HG02588 (cell line): ENCODE measurements at regions not wholly inside any gene's neighbourhood (a gene's known extent, or its start where the extent isn't known, plus 50 kb on each side); places are given as distances from the start of the nearest gene placed in this dataset.
"Not testable (repeated sequence)": the region's sequence is repeated elsewhere in the genome, so short reads cannot be mapped to it uniquely, and the experiment has no call there.

Source experiments
- ATAC-seq: cut with Tn5 transposase; IDR thresholded peaks from one replicate; pipeline ENCODE4 v1.9.1; 2021; ENCODE audit warnings: mild to moderate bottlenecking, moderate library complexity; ENCODE audit not compliant: unreplicated experiment

DNA sequence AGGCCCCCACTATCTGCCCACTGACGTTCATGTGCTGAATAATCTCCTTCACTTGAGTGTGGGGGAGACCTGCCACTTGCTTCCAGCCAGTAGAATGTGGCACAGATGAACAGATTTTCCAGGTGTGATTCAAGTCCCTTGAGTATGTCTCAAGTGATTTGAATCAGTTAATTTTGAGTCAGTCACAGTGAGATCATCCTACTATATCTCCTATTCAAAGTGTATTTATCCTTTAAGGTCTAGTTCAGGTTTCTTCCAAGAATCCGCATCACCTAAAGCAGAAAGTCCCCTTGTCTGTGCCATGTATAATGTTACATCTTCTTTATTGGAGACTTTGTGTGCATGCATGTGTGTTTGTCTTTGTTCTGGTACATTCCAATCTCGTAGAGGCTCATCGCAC lies 208.3 kb upstream of the DAB2 start:
- ATAC-seq, result no peak

DNA sequence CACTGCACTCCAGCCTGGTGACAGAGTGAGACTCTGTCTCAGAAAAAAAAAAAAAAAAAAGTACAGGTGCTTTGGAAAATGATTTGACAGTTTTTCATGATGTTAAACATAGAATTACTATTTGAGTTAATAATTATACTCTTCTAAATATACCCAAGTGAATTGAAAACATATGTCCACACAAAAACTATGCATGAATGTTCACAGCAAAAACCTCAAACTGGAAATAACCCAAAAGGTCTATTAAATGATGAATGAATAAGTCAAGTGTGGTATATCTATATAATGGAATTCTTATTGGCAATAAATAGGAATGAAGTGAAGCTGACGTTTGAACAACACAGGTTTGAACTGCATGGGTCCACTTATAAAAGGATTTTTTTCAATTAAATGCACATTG lies 207.2 kb upstream of the DAB2 start:
- no peak for ATAC-seq

DNA sequence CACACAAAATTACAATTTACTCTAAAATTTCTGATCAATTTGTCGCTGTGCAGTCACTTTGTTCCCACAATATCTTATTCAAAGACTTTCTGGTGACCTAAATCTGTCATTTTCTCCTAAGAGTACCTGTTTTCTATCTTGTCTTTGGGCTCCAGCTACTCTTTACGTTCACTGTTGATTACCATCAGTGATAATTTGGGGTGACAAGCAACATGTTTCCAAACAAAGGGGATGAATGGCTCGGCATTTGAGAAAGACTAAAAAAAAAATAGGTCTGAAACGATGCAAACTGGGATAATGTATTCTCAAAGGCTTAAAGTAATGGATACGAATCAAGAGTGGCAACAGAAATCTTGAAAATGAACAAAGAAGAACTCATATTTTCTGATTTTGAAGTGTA lies 205.2 kb upstream of the DAB2 start:
- no peak for ATAC-seq

DNA sequence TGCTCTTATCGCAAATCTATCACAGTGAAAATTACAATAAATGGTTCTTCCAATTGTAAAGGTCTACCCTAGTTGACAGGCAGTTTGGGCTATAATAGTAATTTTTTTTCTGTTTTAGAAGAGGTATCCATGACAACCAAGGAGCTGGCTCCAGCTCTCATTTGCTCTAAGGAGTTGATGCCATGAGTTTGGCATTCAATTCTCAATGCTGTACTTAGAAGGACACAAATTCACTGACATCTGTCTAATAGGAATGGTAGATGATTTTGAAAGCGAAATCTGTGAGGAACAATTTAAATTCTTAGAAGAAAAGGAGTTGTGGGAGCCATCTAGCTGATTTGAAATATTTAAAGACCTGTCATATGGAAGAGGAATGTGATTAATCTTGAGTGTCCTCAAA lies 203.6 kb upstream of the DAB2 start:
- ATAC-seq, result no peak

DNA sequence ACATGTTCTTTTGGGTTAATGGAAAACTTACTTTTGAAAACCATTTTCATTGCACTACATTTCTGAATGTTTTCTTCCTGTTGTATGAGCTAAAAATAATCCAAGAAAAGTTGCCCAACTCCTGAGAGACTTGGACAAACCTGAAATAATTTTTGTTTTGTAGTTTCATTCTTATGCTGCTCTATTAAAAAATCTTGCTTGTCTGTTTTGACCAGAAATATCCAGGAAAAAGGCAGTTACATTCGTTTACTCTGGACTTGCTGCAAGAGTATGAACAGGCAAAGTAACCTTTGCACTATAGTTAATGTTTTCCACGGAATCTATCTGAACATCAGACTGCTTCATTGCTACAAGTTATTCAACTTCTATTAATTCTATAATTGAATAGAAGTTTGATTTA lies 200.1 kb upstream of the DAB2 start:
- ATAC-seq, result no peak

DNA sequence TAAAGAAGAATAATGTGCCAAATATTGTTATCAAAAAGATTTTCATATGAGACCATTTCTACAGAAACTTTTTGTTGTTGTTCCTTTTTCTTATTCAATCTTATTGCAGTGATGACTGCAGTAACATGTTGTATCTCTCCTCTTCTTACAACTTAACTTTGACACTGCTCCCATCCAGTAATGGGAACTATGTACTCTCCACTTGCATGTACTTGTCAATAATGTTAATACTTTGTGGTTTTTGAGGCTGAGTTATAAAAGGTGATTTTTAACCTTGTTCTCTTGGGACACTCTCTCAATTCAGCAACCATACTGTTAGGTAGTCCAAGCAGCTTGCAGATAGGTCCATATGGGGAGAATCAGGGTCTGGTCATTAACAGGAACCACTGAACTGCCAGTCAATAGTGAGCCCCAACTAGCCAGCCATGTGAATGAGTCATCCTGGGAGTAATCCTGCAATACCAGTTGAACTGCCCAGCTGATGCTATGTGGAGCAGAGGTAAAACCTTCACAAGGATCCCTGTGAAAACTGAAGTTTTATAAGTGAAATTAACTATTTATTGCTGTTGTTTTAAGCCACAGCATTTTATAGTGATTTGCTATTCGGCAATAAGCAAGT lies 199.6 kb upstream of the DAB2 start:
- no peak for ATAC-seq

DNA sequence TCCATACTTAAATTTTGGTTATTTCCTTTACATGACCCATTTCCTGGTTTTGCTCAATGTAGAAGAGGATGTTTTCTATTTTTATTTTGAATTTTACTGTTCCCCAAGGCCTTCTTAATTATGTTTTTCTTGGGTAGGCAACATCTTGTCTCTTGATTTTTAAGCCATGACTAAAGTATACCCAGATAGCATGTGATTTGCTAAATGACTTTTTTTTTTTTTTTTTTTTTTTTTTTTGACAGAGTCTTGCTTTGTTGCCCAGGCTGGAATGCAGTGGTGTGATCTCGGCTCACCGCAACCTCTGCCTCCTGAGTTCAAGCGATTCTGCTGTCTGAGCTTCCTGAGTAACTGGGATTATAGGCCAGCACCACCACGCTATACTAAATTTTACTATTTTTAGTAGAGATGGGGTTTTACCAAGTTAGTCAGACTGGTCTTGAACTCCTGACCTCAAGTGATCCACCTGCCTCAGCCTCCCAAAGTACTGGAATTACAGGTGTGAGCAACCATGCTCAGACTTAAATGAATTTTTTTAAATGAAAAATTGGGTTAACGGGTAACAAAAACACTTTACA lies 198.6 kb upstream of the DAB2 start:
- no peak for ATAC-seq

DNA sequence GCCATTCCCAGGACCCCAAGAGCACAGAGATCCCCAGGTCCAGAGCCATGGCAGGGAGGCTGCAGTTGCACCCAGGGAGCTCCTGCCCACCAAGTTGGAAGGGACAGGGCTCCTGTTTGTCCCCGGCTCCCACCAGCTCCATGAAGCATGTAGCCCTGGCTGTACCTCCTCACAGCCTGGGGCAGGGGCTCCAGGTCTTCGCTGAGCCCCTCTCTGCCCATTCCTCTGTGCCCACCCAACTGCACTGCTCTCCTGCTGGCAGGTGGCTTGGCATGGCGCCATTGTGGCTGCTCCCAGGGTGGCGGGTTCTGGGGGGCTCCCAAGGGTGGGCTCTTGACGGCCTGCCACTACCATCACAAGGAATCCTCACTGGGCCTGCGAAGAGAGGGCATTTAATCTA lies 197.5 kb upstream of the DAB2 start:
- ATAC-seq, result no peak

DNA sequence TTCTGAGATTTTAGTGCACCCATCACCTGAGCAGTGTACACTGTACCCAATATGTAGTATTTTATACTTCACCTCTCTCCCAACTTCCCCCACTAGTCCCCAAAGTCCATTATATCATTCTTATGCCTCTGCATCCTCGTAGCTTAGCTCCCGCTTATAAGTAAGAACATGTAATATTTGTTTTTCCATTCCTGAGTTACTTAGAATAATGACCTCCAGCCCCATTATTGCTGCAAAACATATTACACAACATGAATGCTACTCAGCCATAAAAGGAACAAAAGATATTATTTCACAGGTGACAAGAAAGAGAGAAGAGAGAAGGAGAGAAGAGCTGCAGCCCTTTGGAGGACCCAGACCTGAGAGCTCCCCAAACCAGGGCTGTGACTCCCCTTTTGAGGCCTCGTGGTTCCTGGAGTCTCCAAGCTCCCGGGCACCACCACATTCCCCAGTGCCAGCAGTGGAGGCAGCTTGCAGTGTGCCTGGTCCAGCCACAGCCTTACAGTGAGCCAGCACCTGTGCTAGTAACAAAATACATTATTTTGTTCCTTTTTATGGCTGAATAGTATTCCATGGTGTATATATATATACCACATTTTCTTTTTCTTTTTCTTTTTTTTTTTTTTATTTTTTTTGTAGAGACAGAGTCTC lies 194.5 kb upstream of the DAB2 start:
- ATAC-seq, result no peak

DNA sequence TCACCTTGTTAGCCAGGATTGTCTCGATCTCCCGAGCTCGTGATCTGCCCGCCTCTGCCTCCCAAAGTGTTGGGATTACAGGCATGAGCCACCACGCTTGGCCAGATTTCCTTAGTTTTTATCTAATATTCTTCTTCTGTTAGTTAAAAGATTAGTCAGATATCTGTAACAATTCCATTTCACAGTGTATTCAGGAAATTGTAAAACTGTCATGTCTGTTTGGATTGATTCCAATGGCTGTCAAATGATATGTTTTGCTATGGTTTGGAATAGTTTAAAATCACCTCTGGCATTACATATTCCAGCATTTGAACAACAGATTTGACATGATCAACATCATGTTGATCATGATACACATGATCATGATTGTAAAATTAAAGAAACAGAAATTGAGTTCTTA lies 193.6 kb upstream of the DAB2 start:
- ATAC-seq, result no peak

DNA sequence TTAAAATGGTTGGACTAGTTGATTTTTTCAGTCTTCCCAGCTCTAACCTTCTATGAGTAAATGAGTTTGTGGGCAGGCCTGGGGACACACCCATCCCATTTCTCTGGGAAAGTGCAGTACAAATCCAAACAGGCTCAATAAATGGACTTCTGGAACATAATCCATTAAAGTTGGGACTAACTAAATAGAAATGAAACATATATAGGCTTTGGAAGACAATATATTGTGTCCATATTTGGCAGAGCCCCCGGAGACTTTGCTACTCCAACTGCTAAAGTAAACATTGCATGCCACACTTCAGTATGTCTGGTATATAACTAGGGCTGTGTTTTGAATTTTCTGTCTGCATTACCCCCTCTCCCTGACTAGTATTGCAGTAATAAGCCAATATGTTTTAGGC lies 191.4 kb upstream of the DAB2 start:
- ATAC-seq, result no peak

DNA sequence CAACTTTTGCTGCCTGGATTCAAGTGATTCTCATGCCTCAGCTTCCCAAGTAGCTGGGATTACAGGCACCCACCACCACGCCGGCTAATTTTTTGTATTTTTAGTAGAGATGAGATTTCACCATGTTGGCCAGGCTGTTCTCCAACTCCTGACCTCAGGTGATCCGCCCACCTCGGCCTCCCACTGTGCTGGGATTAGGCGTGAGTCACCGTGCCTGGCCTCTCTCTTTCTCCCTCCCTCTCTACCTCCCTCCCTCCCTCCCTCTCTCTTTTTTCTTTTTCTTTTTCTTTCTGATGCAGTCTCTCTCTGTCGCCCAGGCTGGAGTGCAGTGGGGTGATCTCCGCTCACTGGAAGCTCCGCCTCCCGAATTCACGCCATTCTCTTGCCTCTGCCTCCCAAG lies 186.3 kb upstream of the DAB2 start:
- not testable (repeated sequence) for ATAC-seq

DNA sequence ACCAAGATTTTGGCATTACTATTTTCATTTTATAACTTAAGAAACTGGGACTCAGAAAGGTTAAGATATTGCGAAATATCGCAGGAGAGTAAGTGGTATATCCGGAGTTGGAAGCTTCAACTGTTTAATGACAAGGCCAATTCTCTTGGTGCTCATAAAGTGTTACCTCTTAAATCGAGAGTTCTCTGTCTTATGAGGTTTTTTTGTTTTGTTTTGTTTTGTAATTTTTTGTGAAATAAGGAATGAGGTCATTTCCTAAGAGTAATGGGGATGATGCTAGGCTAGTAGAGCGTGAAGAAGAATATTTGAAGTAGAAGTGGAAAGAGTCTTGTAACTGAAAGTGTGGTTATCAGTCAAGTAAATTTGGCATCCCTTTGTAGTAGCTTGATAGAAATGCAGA lies 183.2 kb upstream of the DAB2 start:
- no peak for ATAC-seq

DNA sequence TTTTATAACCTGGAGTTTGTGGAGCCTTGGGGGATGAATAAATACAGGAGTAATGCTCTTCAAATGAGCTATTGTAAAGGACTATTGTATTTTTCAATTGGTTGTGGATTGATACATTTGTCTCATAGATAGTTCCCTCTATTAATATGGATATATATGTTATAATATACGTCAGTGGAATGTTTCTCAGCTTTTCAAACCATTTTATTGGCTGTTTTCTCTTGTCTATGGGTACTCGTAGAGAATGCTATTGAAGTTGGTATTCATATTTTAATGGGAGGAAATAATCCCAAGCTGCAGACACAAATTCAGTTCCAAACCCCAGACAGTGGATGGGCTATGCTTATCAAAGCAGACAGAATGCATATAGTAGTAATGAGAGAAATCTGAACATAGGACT lies 181.8 kb upstream of the DAB2 start:
- ATAC-seq, result no peak

DNA sequence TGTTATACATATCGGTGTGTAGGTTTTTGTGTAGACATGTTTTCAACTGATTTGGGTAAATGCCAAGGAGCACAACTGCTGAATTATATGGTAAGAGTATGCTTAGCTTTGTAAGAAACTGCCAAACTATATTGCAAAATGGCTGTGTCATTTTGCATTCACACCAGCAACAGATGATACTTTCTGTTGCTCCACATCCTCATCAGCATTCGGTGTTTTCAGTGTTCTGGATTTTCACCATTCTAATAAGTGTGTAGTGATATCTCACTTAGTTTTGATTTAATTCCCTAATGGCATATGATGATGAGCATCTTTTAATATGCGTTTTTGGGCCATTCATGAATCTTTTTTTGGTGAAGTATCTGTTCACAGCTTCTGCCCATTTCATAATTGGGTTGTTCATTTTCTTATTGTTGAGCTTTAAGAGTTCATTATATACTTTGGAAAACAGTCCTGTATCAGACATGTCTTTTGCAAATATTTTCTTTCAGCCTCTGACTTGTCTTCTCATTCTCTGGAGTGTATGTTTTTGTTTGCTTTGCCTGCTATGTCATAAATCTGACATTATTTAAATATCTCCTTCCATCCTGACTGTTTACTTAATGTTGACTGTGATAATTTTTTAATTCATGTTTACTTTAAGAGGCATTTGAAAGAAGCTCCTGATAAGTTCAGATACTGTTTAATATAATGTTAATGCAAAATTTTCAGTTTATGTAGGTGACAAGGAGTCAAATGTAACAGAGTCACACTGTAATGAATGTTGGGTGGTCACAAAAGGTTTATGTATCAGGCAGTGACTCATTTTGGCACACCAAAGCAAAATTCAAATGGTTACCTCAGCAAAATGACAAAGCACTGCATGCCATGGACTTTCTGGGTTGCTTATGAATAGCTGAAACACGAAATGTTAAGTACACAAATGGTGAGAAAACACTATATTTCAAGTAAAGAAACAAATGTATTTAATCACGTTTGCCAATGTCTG lies 181.1 kb upstream of the DAB2 start:
- ATAC-seq, result no peak

DNA sequence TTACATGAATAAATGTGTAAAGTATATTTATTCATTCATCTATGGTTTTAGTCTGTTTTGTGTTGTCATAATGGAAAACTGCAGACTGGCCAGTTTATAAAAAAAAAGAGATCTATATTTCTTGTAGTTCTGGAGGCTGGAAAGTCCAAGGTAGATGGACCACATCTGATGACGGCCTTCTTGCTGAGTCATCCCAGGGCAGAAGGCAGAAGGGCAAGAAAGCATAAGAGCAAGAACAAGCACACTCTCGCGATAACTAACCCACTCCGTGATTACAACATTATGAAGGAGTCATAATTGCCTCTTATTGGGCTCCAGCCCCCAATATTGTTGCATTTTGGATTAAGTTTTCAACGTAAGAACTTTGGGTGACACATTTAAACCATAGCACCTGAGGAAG lies 180.4 kb upstream of the DAB2 start:
- ATAC-seq, result no peak

DNA sequence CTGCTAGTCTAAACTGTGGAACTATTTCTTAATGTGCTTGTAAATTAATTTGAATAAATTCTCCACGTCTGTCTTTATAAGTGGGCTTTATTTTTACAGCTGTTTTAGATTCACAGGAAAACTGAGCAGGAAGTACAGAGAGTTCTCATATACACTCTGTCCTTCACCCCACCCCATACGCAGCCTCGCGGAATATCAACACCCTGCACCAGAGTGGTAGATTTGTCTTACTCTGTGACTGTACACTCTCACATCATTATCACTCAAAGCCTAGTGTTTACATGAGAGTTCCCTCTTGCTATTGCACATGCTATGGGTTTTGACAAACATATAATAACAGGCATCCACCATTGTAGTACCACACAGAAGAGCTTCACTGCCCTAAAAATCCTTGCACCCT lies 179.7 kb upstream of the DAB2 start:
- ATAC-seq, result no peak

DNA sequence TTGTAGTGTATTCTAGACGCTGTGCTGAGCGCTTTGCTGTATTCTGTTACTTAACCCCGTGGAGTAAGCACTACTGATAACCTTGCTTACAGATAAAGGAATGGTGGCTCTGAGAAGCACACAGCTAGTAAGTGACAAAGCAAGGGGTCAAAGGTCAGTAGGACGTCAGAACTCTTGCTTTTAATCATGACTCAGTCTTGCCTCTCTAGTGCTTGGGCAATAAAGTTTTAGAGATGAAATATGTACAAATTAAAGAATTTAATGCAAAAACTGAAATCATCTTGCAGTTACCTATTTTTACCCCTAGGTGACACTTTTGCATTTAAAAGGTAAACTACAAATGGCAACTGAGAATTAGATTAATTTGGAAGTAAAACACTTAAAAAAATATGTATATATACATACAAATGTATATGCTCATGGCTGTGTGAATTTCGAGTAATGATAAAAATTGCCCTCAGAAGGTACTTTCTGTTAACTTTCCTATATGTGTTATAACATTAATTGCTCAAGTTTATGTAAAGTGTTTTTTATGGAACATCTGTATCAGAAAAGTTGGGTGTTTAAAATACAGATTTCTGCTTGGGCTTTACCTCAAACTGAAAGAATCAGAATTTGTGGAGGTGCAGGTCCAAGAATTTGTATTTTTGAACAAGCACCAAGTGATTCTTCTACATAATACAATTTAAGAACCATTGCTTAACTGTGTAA lies 175.1 kb upstream of the DAB2 start:
- no peak for ATAC-seq

DNA sequence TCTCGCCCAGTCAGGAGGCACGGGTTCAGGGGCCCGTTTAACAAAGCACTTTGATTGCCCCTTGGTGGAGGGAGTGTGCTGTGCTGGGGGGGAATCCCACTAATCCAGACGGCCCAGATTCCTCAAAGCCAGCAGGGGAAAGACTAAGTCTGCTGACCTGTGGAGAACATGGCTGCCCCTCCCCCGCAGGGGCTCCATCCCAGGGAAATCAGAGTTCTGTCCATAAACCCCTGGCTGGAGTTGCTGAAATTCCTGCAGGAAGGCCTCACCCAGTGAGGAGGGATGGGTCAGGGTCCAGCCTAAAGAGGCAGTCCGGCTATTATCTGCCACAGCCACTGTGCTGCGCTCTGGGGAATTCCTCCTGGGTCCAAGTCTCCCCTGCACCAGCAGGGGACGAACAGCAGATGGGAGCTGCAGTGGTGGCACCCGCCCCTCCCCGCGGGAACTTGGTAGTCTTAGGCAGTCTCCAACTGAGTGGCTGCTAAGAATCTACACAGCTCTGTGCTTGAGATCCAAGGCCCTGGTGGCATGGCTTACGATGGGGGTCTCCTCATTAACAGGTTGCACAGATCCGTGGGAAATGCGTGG lies 174.0 kb upstream of the DAB2 start:
- ATAC-seq, result no peak

DNA sequence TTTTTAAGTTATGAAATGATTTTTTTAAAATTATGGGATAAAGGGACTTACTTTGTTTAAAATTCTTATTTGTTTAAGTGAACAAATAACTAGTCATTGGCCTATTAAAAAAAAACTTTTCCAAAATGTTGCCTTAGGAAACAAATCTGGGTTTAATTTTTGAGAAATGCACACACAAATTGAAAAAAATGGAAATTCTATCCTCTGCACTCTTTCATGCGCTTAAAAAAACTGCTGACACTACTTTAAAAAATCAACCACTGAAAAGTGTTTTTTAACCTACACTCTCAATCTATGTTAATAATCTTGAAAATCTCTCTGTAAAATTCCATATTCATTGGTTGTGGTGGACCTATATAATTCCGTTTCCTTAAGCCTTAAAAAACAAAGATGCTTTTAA lies 163.4 kb upstream of the DAB2 start:
- ATAC-seq, result no peak

DNA sequence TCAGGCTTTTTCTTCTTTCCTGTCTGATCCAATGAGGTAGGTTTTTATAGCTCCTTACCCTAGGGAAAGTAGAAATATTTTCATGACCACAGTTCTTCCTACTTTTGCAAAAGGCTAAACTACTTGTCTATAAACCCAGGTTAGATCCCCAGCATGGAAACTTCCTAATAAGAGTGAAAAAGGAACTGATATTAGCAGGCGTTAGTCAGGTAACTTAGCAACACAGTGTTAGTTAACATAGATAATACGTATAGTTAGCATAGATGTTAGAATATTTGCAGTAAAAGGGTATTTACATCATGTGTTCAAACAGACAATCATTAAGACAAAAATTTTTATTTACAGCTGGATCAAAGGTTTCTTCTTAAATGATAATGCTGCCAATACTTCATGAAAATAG lies 162.9 kb upstream of the DAB2 start:
- no peak for ATAC-seq
